HCT116 (cell line): ENCODE measurements at regions not wholly inside any gene's neighbourhood (a gene's known extent, or its start where the extent isn't known, plus 50 kb on each side); places are given as distances from the start of the nearest gene placed in this dataset.

Experiments
- ATAC-seq: fragments of 200-7000 bp; cut with Tn5 transposase; 2 replicates; pipeline ENCODE4 v1.9.1; 2020; ENCODE audit warnings: mild to moderate bottlenecking, moderate library complexity
- BruUV-seq: library from RNA; stranded (reverse); fragments of 400-500 nt; replicated peaks from 2 replicates; lab custom pipeline; 2021; lab: Mats Ljungman, UMichigan
- CTCF ChIA-PET: fragments of 300-600 bp; sonication (Branson Sonifier 250); formaldehyde crosslinking; loops from one replicate; lab custom pipeline; 2021; ENCODE audit warnings: antibody characterized with exemption; lab: Charles Lee
- POLR2A ChIA-PET: fragments of 300-600, 350-600 bp; sonication (Branson Sonifier 250); formaldehyde crosslinking; loops from one replicate; lab custom pipeline; 2021; ENCODE audit warnings: antibody characterized with exemption; lab: Charles Lee
- RAD21 ChIA-PET, 2 experiments: fragments of 300-600 bp; sonication (Branson Sonifier 250); formaldehyde crosslinking; loops; one replicate each; lab custom pipeline; 2023; ENCODE audit warnings: low total read pairs in 2 of 2; ENCODE audit not compliant: uncharacterized antibody in 2 of 2, unreplicated experiment in 2 of 2, low non-redundant PET in 1 of 2; lab: Charles Lee
- DNase-seq: peaks from one replicate; pipeline ENCODE4 v3.0.0-alpha.2; 2010; ENCODE audit warnings: low read depth, low spot score
- H2AFZ ChIP-seq: fragments of 200-600 bp; shearing (Covaris generic), sonication (generic); 2 replicates; pipeline ENCODE4 v1.6.1; 2017; ENCODE audit warnings: low read depth, mixed run types, mixed read lengths, antibody characterized with exemption, low read length; ENCODE audit not compliant: poor library complexity, severe bottlenecking
- H3K27ac ChIP-seq: 2 replicates; pipeline ENCODE4 v1.5.1; 2012; ENCODE audit warnings: low read depth, low read length
- H3K27me3 ChIP-seq: fragments of 200-600 bp; sonication (generic); 2 replicates; pipeline ENCODE4 v1.6.1; 2016; ENCODE audit warnings: mixed run types, low read length, mixed read lengths; ENCODE audit not compliant: insufficient read depth
- H3K36me3 ChIP-seq, 2 experiments: fragments of 200-500 bp in 1 of 2; fragments of 200-600 bp in 1 of 2; sonication (Bioruptor generic) in 1 of 2; sonication (generic) in 1 of 2; 2 replicates each; pipeline versions ENCODE4 v1.5.1 to v1.6.1; 2014 to 2016; ENCODE audit warnings: low read length in 2 of 2, inconsistent platforms in 1 of 2, mixed read lengths in 1 of 2, mixed run types in 1 of 2; ENCODE audit not compliant: insufficient read depth in 2 of 2, control insufficient read depth in 1 of 2
- H3K4me1 ChIP-seq, 2 experiments: fragments of 200-600 bp in 1 of 2; sonication (generic) in 1 of 2; 2 replicates each; pipeline versions ENCODE4 v1.5.1 to v1.6.1; 2012 to 2017; ENCODE audit warnings: low read length in 2 of 2, inconsistent platforms in 1 of 2, mild to moderate bottlenecking in 1 of 2, mixed read lengths in 1 of 2, mixed run types in 1 of 2, moderate library complexity in 1 of 2; ENCODE audit not compliant: insufficient read depth in 2 of 2, control insufficient read depth in 1 of 2
- H3K4me2 ChIP-seq: fragments of 200-600 bp; sonication (generic); 2 replicates; pipeline ENCODE4 v1.6.1; 2017; ENCODE audit warnings: mixed run types, low read length, mixed read lengths
- H3K4me3 ChIP-seq, 2 experiments: fragments of 200-600 bp in 1 of 2; sonication (generic) in 1 of 2; replicated peaks in 1 of 2; 2 replicates each; pipeline ENCODE4 v1.5.1; 2011 to 2016; ENCODE audit warnings: low read length in 2 of 2, control low read depth in 1 of 2, low read depth in 1 of 2, mild to moderate bottlenecking in 1 of 2, mixed read lengths in 1 of 2, mixed run types in 1 of 2
- H3K79me2 ChIP-seq: fragments of 200-600 bp; sonication (generic); 2 replicates; pipeline ENCODE4 v1.6.1; 2017; ENCODE audit warnings: mild to moderate bottlenecking, mixed run types, low read length, moderate library complexity, mixed read lengths; ENCODE audit not compliant: insufficient read depth
- H3K9ac ChIP-seq: fragments of 200-600 bp; sonication (generic); 2 replicates; pipeline ENCODE4 v1.6.1; 2016; ENCODE audit warnings: low read length, mixed read lengths
- H3K9me2 ChIP-seq: fragments of 200-600 bp; sonication (generic), shearing (Covaris generic); 2 replicates; pipeline ENCODE4 v1.6.1; 2017; ENCODE audit warnings: mixed run types, mild to moderate bottlenecking, moderate library complexity; ENCODE audit not compliant: insufficient read depth
- H3K9me3 ChIP-seq, 2 experiments: fragments of 200-500 bp in 1 of 2; fragments of 200-600 bp in 1 of 2; sonication (Bioruptor generic) in 1 of 2; sonication (generic) in 1 of 2; 2 replicates each; pipeline ENCODE4 v1.6.1; 2014 to 2017; ENCODE audit warnings: low read length in 2 of 2, mixed read lengths in 2 of 2, inconsistent platforms in 1 of 2, low read depth in 1 of 2, mild to moderate bottlenecking in 1 of 2, mixed run types in 1 of 2, moderate library complexity in 1 of 2; ENCODE audit not compliant: control insufficient read depth in 1 of 2, insufficient read depth in 1 of 2
- H4K20me1 ChIP-seq: fragments of 200-600 bp; sonication (generic), shearing (Covaris generic); 2 replicates; pipeline ENCODE4 v1.6.1; 2017; ENCODE audit warnings: mixed run types, mild to moderate bottlenecking, moderate library complexity; ENCODE audit not compliant: insufficient read depth
- CBX3 ChIP-seq: IDR thresholded peaks from 2 replicates; pipeline ENCODE4 v1.6.1; 2012; ENCODE audit warnings: low read depth
- CEBPB ChIP-seq: IDR thresholded peaks from 2 replicates; pipeline ENCODE4 v1.6.1; 2012; ENCODE audit warnings: low read depth
- EGR1 ChIP-seq: IDR thresholded peaks from 2 replicates; pipeline ENCODE4 v1.6.1; 2012; ENCODE audit warnings: low read depth
- EZH2 ChIP-seq: fragments of 200-600 bp; sonication (generic); IDR thresholded peaks from 2 replicates; pipeline ENCODE4 v1.6.1; 2017; ENCODE audit warnings: antibody characterized with exemption, mixed run types
- FOSL1 ChIP-seq: IDR thresholded peaks from 2 replicates; pipeline ENCODE4 v1.6.1; 2012; ENCODE audit warnings: low read depth
- JUND ChIP-seq: IDR thresholded peaks from 2 replicates; pipeline ENCODE4 v1.6.1; 2012
- POLR2A ChIP-seq: IDR thresholded peaks from 2 replicates; pipeline ENCODE4 v1.7.0; 2011; ENCODE audit warnings: borderline replicate concordance; ENCODE audit not compliant: insufficient read depth, insufficient read length; ENCODE audit errors: extremely low read depth
- POLR2AphosphoS5 ChIP-seq: IDR thresholded peaks from 2 replicates; pipeline ENCODE4 v1.6.1; 2011; ENCODE audit warnings: mild to moderate bottlenecking, low read depth, low read length, moderate library complexity
- RAD21 ChIP-seq: IDR thresholded peaks from 2 replicates; pipeline ENCODE4 v1.6.1; 2012; ENCODE audit warnings: low read depth, mild to moderate bottlenecking
- REST ChIP-seq: IDR thresholded peaks from 2 replicates; pipeline ENCODE4 v1.6.1; 2012; ENCODE audit warnings: low read depth
- SIN3A ChIP-seq: IDR thresholded peaks from 2 replicates; pipeline ENCODE4 v1.6.1; 2012; ENCODE audit warnings: low read depth
- SP1 ChIP-seq: IDR thresholded peaks from 2 replicates; pipeline ENCODE4 v1.6.1; 2012; ENCODE audit warnings: low read depth
- SRF ChIP-seq: IDR thresholded peaks from 2 replicates; pipeline ENCODE4 v1.6.1; 2012; ENCODE audit warnings: low read depth
- TCF7L2 ChIP-seq: IDR thresholded peaks from 2 replicates; pipeline ENCODE4 v1.7.0; 2011; ENCODE audit warnings: borderline replicate concordance, inconsistent platforms; ENCODE audit not compliant: insufficient read depth, insufficient read length; ENCODE audit errors: extremely low read depth
- ZBTB33 ChIP-seq: IDR thresholded peaks from 2 replicates; pipeline ENCODE4 v1.6.1; 2011; ENCODE audit warnings: mild to moderate bottlenecking, low read length, moderate library complexity; ENCODE audit not compliant: insufficient replicate concordance; ENCODE audit errors: extremely low read depth
- intact Hi-C: fragments of 100-400 bp; cut with micrococcal nuclease; formaldehyde crosslinking; loops from 2 replicates; pipeline ENCODE4 v1.10.0; 2022
- TF ChIP-seq, protein P1 (sequence below), 3 experiments: fragments of 200-600 bp in 1 of 3; sonication (generic) in 1 of 3; IDR thresholded peaks in 2 of 3; conservative IDR thresholded peaks in 1 of 3; 2 replicates each; pipeline ENCODE4 v1.5.1; 2012 to 2017; ENCODE audit warnings: low read depth in 2 of 3, low read length in 2 of 3, antibody characterized with exemption in 1 of 3, borderline replicate concordance in 1 of 3, control low read depth in 1 of 3, mild to moderate bottlenecking in 1 of 3, mixed read lengths in 1 of 3, mixed run types in 1 of 3, moderate library complexity in 1 of 3; ENCODE audit not compliant: insufficient read depth in 1 of 3
- TF ChIP-seq, protein P2 (sequence below): IDR thresholded peaks from 2 replicates; pipeline ENCODE4 v1.6.1; 2012

- TF ChIP-seq RAD21: no peak
- TF ChIP-seq, protein P1, sequence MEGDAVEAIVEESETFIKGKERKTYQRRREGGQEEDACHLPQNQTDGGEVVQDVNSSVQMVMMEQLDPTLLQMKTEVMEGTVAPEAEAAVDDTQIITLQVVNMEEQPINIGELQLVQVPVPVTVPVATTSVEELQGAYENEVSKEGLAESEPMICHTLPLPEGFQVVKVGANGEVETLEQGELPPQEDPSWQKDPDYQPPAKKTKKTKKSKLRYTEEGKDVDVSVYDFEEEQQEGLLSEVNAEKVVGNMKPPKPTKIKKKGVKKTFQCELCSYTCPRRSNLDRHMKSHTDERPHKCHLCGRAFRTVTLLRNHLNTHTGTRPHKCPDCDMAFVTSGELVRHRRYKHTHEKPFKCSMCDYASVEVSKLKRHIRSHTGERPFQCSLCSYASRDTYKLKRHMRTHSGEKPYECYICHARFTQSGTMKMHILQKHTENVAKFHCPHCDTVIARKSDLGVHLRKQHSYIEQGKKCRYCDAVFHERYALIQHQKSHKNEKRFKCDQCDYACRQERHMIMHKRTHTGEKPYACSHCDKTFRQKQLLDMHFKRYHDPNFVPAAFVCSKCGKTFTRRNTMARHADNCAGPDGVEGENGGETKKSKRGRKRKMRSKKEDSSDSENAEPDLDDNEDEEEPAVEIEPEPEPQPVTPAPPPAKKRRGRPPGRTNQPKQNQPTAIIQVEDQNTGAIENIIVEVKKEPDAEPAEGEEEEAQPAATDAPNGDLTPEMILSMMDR (IDR thresholded peaks at IDR 0.05 in 2 of 3, conservative IDR thresholded peaks at IDR 0.05 in 1 of 3; ENCODE audit: borderline replicate concordance in 1 of 3, insufficient read depth in 1 of 3, low read depth in 2 of 3, low read length in 2 of 3): no peak
Observed at GRCh38 chr3:16114429-16114828, 60.1 kb upstream of the GALNT15 start (continued).

GRCh38 chr3:16114930-16115329 is 59.5 kb upstream of the GALNT15 start:
- DNase-seq (no peak), ATAC-seq (no peak)
- Histone ChIP-seq H3K27ac (no peak overlapping the region), H3K79me2 (no peaks in the 10 kb centered on the region), H3K36me3 (no peaks in the 10 kb centered on the region), H2AFZ (no peak overlapping the region), H3K4me3 (no peak overlapping the region), H3K27me3 (no peaks in the 10 kb centered on the region), H3K9ac (no peak overlapping the region), H3K4me1 (no peaks in the 10 kb centered on the region), H3K9me3 (no peaks in the 10 kb centered on the region), H4K20me1 (no peaks in the 10 kb centered on the region), H3K9me2 (no peaks in the 10 kb centered on the region), H3K4me2 (no peak overlapping the region)
- ChIA-PET POLR2A (no interaction called here), CTCF (no interaction called here), RAD21 (no interaction called here)
- intact Hi-C loops: no loop called here
- no TSS peak for BruUV-seq
- TF ChIP-seq REST: no peak
- no peak for TF ChIP-seq SIN3A
- TF ChIP-seq CEBPB: no peak
- TF ChIP-seq, protein P2, sequence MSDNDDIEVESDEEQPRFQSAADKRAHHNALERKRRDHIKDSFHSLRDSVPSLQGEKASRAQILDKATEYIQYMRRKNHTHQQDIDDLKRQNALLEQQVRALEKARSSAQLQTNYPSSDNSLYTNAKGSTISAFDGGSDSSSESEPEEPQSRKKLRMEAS: no peak
- no peak for TF ChIP-seq CBX3
- TF ChIP-seq POLR2AphosphoS5: no peak
- no peak for TF ChIP-seq SP1
- no peak for TF ChIP-seq ZBTB33
- TF ChIP-seq, protein P1 (IDR thresholded peaks at IDR 0.05 in 2 of 3, conservative IDR thresholded peaks at IDR 0.05 in 1 of 3; ENCODE audit: borderline replicate concordance in 1 of 3, insufficient read depth in 1 of 3, low read depth in 2 of 3, low read length in 2 of 3): no peak
- TF ChIP-seq SRF: no peak
- TF ChIP-seq EGR1: no peak
- no peak for TF ChIP-seq POLR2A
- no peak for TF ChIP-seq EZH2
- no peak for TF ChIP-seq FOSL1
- no peak for TF ChIP-seq TCF7L2
- TF ChIP-seq JUND: no peak
